Right hindlimb (tissue), 1 donor: ENCODE measurements at regions not wholly inside any gene's neighbourhood (a gene's known extent, or its start where the extent isn't known, plus 50 kb on each side); places are given as distances from the start of the nearest gene placed in this dataset.
"Not testable (repeated sequence)": the region's sequence is repeated elsewhere in the genome, so short reads cannot be mapped to it uniquely, and the experiment has no call there.

Experiments
- DNase-seq: peaks from one replicate; pipeline ENCODE4 v3.0.0-alpha.2; 2018

DNA sequence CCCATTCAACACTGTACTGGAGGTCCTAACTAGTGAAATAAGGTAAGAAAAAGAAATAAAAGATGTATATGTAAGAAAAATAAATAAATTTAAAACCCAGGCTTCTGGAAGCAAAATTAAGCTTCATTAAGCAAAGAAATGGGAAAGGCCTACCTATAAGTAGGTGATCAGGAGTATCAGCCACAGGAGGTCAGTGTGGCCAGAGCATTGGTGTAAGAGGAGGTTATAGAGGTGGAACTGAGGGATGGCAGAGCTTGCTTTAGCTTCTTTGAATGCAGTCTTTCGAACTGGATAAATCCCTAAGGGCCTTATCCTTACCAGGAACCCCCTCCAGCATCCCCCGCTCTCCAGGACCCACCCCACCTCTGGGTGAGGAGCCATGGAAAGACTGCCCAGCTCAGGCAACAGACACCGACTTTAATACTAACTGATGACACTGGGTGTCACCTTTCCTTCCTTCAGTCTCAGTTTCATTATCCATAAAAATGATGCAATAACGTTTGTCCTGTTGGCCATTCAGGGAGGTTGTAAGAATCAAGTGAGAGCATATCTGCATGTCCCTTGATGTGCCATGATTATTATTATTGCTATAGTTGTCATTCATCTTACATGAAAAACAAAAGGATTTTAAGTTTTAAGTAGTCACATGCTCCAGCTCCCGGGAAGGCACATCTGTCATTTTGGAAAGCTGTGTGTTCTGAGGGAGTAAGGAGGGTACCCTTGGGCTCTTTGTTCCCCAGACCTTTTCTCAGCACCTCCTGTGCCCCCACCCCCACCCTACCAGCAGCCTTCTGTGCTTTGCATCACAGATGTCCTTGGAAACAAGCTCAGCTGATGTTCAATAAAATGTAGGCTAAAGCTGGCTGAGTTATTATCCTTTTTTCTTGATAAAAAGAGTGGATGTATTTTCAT, 50.8 kb upstream of the CTNNA1 start:
- DNase-seq = no peak

DNA sequence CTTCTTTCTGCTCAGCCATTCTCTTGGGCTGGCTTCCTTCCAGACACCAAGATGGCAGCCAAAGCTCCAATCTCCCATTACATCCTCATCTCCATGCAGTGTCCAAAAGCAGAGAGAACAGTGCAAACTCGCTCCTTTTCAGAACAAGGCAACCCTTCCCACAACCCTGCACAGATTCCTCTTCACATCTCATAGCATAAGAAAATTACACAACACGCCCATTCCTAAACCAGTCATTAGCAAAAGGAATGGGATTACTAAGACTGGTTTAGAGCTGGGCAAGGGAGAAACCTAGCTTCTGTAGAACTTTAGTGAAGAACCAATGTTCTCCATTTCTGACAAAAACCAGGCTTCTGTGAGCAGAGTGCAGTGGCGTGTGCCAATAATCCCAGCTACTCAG, 51.5 kb upstream of the CTNNA1 start:
- no peak for DNase-seq

- no peak for DNase-seq
Measured at GRCh38 chr5:138700581-138701362, 52.5 kb upstream of the CTNNA1 start.

GRCh38 chr5:138699482-138699881, 53.7 kb upstream of the CTNNA1 start:
- DNase-seq = no peak

- no peak for DNase-seq
Measured at GRCh38 chr5:138698713-138699112, 54.5 kb upstream of the CTNNA1 start.

GRCh38 chr5:138697720-138698360, 55.4 kb upstream of the CTNNA1 start:
- no peak for DNase-seq

DNA sequence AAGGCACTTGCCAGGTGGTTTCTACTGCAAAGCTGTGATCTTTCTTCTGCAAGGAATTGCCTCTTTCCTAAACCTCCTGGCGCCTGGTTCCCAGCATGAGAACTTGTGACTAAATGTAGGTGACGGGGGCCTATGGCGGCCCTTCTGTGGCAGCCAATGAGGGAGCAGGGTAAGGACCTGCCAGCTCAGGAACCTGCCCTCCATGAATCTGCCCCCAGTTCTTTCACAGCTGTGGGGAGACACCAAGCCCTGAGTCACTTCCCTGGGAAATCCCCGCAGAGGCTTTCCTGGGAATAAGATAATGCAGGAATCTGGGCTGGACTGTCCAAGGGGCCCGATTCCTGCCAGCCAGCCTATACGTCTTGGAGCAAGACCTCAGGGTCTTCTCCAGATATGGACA, 56.7 kb upstream of the CTNNA1 start:
- no peak for DNase-seq

GRCh38 chr5:138695781-138696180, 57.4 kb upstream of the CTNNA1 start:
- no peak for DNase-seq

GRCh38 chr5:138694146-138694545, 59.1 kb upstream of the CTNNA1 start:
- no peak for DNase-seq

- no peak for DNase-seq
Measured at GRCh38 chr5:138692370-138692769, 60.9 kb upstream of the CTNNA1 start.

DNA sequence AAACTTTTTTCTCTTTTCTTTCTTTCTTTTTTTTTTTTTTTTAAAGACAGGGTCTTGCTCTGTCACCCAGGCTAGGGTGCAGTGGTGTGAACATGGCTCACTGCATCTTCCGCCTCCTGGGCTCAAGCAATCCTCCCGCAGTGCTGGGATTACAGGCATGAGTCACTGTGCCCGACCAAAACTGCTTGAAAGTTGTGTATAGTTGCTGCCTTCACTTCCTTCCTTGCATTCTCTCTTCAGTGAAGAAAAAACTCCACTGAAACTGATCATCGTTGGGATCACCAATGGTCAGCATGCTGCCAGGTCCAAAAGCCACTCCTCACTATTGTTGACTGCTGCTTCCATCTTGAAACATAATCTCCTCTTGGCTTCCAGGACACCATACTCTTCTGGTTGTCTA, 66.6 kb upstream of the CTNNA1 start:
- no peak for DNase-seq

- DNase-seq = no peak
Measured at GRCh38 chr5:138685193-138685745, 68.0 kb upstream of the CTNNA1 start.

- not testable (repeated sequence) for DNase-seq
Measured at GRCh38 chr5:138682462-138682861, 70.8 kb upstream of the CTNNA1 start.

DNA sequence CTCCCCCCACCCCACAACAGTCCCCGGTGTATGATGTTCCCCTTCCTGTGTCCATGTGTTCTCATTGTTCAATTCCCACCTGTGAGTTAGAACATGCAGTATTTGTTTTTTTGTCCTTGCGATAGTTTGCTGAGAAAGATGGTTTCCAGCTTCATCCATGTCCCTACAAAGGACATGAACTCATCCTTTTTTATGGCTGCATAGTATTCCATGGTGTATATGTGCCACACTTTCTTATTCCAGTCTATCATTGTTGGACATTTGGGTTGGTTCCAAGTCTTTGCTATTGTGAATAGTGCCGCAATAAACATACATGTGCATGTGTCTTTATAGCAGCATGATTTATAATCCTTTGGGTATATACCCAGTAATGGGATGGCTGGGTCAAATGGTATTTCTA, 74.4 kb upstream of the CTNNA1 start:
- not testable (repeated sequence) for DNase-seq

DNA sequence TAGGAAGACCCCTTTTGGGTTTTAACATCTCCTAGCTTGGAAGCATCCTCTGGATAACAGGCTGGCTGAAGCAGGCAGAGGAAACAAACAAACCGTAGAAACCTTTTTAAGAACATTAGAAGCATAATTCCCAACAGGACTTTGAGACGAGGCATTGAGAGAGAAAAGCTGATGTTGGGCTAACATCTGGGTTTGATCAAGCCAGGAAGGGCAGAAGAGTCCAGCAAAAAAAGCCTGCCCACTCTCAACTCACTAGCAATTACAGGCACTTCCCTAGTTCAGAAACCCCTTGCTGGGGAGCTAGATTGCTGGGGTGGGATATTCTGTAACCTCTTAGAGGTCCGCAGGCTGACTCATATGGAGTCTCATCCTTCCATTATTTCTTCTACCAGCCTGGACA, 75.4 kb upstream of the CTNNA1 start:
- no peak for DNase-seq

GRCh38 chr5:138676556-138677193, 76.5 kb upstream of the CTNNA1 start:
- no peak for DNase-seq

- DNase-seq = no peak
Measured at GRCh38 chr5:138676002-138676401, 77.2 kb upstream of the CTNNA1 start.

- DNase-seq = no peak
Measured at GRCh38 chr5:138668451-138669380, 84.5 kb upstream of the CTNNA1 start.

GRCh38 chr5:138667782-138668331, 85.4 kb upstream of the CTNNA1 start:
- DNase-seq = not testable (repeated sequence)

- no peak for DNase-seq
Measured at GRCh38 chr5:138666226-138666742, 86.9 kb upstream of the CTNNA1 start.

DNA sequence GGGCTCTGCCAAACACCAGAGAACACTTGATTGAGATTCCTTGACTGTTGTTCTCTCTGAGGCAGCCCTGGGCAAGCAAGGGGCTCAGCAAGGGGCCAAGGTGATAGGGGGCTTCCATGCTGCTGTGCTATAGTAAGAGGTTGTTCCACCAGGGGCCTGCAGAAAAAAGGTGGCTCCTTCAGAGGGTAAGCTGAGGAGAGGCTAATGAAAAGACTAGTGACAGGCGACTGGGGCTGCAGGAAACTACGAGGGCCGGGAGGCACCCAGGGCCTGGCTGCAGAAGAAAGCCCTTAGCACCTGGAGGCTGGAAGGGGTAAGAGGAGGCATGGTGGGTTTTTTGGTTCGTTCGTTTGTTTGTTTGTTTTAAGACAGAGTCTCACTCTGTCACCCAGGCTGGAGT, 88.0 kb upstream of the CTNNA1 start:
- DNase-seq = no peak
